ENCODE measurements at regions not wholly inside any gene's neighbourhood (a gene's known extent, or its start where the extent isn't known, plus 50 kb on each side); places are given as distances from the start of the nearest gene placed in this dataset.
A peak's percentile ranks its signal among the peaks of the same experiment; 100 is the strongest.

DNA sequence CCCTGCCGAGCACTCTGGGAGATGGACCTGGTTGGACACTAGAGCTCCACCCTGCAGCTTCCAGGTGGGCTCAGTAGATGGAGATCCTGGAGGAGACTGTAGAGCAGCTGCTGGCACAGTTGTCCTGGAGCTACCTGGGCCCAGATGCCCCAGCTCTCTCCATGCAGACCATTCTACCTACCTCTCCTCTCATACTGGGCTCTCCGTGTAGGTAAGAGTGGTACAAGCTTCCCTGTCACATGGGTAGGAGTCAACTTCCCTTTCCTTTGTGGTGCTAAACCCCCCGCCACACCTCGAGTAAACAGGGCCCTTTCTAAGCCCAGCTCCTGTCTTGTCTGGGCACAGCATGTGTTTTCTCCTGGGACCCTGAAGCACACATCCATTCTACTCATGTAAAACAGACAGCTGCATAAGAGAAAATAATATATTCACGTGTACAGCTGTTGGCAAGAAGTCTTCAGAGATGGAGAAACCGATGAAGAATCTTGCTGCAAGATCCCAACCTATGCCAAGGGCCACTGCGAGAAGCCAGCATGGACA is 108.1 kb upstream of the DUSP22 start:
- no peaks in the 10 kb centered on the region for H4K20me1 ChIP-seq (ENCODE audit: insufficient read depth, low read length)
- H3K9ac ChIP-seq (ENCODE audit: low read length), result peak overlapping the region; percentile 33; the same call in 1 of the 2 replicates
- H2AFZ ChIP-seq (ENCODE audit: low read depth, low read length), result no peak overlapping the region
- H3K4me3 ChIP-seq (ENCODE audit: low read length), result peak overlapping the region; percentile 13; the same call in 1 of the 2 replicates
- H3K4me2 ChIP-seq (ENCODE audit: low read length), result peak overlapping the region; percentile 99
- peaks cover 62% of the 10 kb centered on the region for H3K79me2 ChIP-seq (ENCODE audit: low read length)
- peak overlapping the region; percentile 98 for H3K27ac ChIP-seq (ENCODE audit: low read length)
- no peaks in the 10 kb centered on the region for H3K27me3 ChIP-seq (ENCODE audit: low read depth, low read length)
- no peaks in the 10 kb centered on the region for H3K9me3 ChIP-seq (ENCODE audit: insufficient read depth, low read length)
- peaks cover 87% of the 10 kb centered on the region for H3K4me1 ChIP-seq (ENCODE audit: low read length)
- peaks cover 44% of the 10 kb centered on the region for H3K36me3 ChIP-seq (replicated peaks; ENCODE audit: low read depth, low read length)
- TF ChIP-seq, protein P1, sequence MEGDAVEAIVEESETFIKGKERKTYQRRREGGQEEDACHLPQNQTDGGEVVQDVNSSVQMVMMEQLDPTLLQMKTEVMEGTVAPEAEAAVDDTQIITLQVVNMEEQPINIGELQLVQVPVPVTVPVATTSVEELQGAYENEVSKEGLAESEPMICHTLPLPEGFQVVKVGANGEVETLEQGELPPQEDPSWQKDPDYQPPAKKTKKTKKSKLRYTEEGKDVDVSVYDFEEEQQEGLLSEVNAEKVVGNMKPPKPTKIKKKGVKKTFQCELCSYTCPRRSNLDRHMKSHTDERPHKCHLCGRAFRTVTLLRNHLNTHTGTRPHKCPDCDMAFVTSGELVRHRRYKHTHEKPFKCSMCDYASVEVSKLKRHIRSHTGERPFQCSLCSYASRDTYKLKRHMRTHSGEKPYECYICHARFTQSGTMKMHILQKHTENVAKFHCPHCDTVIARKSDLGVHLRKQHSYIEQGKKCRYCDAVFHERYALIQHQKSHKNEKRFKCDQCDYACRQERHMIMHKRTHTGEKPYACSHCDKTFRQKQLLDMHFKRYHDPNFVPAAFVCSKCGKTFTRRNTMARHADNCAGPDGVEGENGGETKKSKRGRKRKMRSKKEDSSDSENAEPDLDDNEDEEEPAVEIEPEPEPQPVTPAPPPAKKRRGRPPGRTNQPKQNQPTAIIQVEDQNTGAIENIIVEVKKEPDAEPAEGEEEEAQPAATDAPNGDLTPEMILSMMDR (IDR thresholded peaks at IDR 0.05; ENCODE audit: low read depth, low read length), result no peak
- no peak for TF ChIP-seq EZH2phosphoT487 (IDR thresholded peaks at IDR 0.05; ENCODE audit: low read depth)

DNA sequence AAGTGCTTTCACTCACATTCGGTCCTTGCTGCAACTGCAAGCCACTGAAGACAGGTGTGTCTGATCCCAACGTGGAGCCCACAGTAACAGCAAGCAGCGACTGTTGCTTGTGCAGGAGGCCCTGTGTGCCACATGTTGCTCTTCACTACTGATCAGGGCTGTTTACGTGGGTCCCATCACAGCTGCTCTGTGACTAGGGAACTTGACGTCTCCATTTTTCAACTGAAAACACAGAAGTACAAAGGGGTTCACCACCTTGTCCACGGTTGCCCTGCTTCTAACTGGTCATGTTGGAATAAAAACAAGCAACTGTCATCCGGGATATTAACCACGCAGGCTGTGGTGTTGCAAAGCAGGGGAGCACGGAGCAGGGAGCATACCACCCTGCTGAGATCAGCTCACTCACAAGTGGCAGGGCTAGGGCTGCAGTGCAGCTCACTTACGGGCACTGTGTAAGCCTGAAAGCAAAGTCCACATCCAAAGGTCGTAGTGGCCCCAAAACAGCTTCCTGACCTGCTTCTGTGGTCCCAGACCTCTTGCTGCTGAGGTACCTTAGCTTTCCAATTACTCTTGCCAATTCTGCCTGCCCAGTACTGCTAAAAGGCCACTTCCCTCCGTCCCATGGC is 105.8 kb upstream of the DUSP22 start:
- Histone ChIP-seq H3K4me2 (ENCODE audit: low read length) (peak overlapping the region; percentile 59; the same call in 1 of the 2 replicates), H3K79me2 (ENCODE audit: low read length) (peaks cover 51% of the 10 kb centered on the region), H3K9ac (ENCODE audit: low read length) (peak overlapping the region; percentile 65; the same call in 1 of the 2 replicates), H2AFZ (ENCODE audit: low read depth, low read length) (no peak overlapping the region), H3K36me3 (replicated peaks; ENCODE audit: low read depth, low read length) (peaks cover 44% of the 10 kb centered on the region), H3K4me1 (ENCODE audit: low read length) (peaks cover 97% of the 10 kb centered on the region), H3K27me3 (ENCODE audit: low read depth, low read length) (no peaks in the 10 kb centered on the region), H3K4me3 (ENCODE audit: low read length) (no peak overlapping the region), H4K20me1 (ENCODE audit: insufficient read depth, low read length) (no peaks in the 10 kb centered on the region), H3K9me3 (ENCODE audit: insufficient read depth, low read length) (no peaks in the 10 kb centered on the region), H3K27ac (ENCODE audit: low read length) (peak overlapping the region; percentile 100)
- TF ChIP-seq EZH2phosphoT487 (IDR thresholded peaks at IDR 0.05; ENCODE audit: low read depth), result no peak
- TF ChIP-seq, protein P1 (IDR thresholded peaks at IDR 0.05; ENCODE audit: low read depth, low read length), result no peak

DNA sequence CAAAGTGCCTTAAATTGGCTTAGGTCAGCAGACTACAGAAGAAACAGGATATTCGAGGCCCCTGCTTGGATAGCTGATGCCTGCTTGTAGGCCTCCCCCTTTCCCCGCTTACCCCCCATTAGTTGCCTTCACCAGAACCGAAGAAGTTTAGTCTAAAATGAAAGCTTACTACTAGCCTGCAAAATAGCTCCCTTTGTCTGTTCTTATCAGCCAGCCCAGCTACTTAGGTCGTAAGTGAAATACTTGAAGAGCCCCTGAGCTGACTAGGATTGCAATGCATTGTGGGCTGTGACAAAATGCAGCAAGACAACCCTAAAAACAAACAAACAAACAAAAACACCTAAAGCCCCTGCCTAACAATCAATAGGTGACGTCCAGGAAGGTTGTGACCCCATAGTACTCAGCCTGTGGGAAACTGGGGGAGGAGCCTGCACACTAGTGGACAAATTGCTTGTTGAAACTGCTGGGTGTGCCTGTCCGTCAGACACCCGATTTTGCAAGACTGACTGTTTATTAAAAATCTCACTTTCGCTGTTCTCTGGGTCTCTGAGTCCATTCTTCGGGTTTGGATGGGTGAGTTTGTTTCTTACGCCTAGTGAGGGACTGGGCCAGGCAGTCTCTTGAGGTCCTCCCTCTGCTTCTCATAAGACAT is 105.0 kb upstream of the DUSP22 start:
- peak overlapping the region; percentile 12; the same call in 1 of the 2 replicates for H3K4me3 ChIP-seq (ENCODE audit: low read length)
- H3K9ac ChIP-seq (ENCODE audit: low read length), result peak overlapping the region; percentile 65
- no peaks in the 10 kb centered on the region for H3K9me3 ChIP-seq (ENCODE audit: insufficient read depth, low read length)
- H4K20me1 ChIP-seq (ENCODE audit: insufficient read depth, low read length), result no peaks in the 10 kb centered on the region
- TF ChIP-seq EZH2phosphoT487 (IDR thresholded peaks at IDR 0.05; ENCODE audit: low read depth), result no peak
- TF ChIP-seq, protein P1 (IDR thresholded peaks at IDR 0.05; ENCODE audit: low read depth, low read length), result no peak
- H3K27me3 ChIP-seq (ENCODE audit: low read depth, low read length), result no peaks in the 10 kb centered on the region
- H2AFZ ChIP-seq (ENCODE audit: low read depth, low read length), result no peak overlapping the region
- peaks cover 51% of the 10 kb centered on the region for H3K79me2 ChIP-seq (ENCODE audit: low read length)
- peaks cover 42% of the 10 kb centered on the region for H3K36me3 ChIP-seq (replicated peaks; ENCODE audit: low read depth, low read length)
- H3K27ac ChIP-seq (ENCODE audit: low read length), result peak overlapping the region; percentile 100
- H3K4me2 ChIP-seq (ENCODE audit: low read length), result peak overlapping the region; percentile 59
- peaks cover 99% of the 10 kb centered on the region for H3K4me1 ChIP-seq (ENCODE audit: low read length)
